Prostate gland (tissue), 2 donors: ENCODE measurements at regions not wholly inside any gene's neighbourhood (a gene's known extent, or its start where the extent isn't known, plus 50 kb on each side); places are given as distances from the start of the nearest gene placed in this dataset.

Source experiments
- DNase-seq: peaks from one replicate; pipeline ENCODE4 v3.0.0-alpha.2; 2019; ENCODE audit warnings: low spot score
- H3K27ac ChIP-seq, 2 donors: fragments of 200-600 bp; sonication (generic); 2 replicates each; pipeline ENCODE4 v1.5.1; 2017 to 2019
- H3K27me3 ChIP-seq: fragments of 200-600 bp; sonication (generic); replicated peaks from 2 replicates; pipeline ENCODE4 v1.5.1; 2019; ENCODE audit not compliant: insufficient read depth
- H3K36me3 ChIP-seq, 2 donors: fragments of 200-600 bp; sonication (generic); 1 replicate in 1 of 2; 2 replicates in 1 of 2; pipeline versions ENCODE4 v1.5.1 to v1.8.1; 2017 to 2019
- H3K4me1 ChIP-seq: fragments of 200-600 bp; sonication (generic); replicated peaks from 2 replicates; pipeline ENCODE4 v1.5.1; 2019
- H3K4me3 ChIP-seq, 2 donors: fragments of 200-600 bp; sonication (generic); 2 replicates each; pipeline ENCODE4 v1.5.1; 2017 to 2019
- H3K9me3 ChIP-seq: fragments of 200-600 bp; sonication (generic); 2 replicates; pipeline ENCODE4 v1.5.1; 2017
- CTCF ChIP-seq, 4 experiments: fragments of 200-600 bp in 2 of 4; fragments of 450-650 bp in 2 of 4; sonication (generic) in 2 of 4; IDR thresholded peaks; 1 replicate in 3 of 4; 2 replicates in 1 of 4; pipeline ENCODE4 v1.5.1; 2016 to 2019; ENCODE audit warnings: antibody characterized with exemption in 4 of 4, mild to moderate bottlenecking in 2 of 4, moderate library complexity in 2 of 4
- POLR2A ChIP-seq: fragments of 450-650 bp; IDR thresholded peaks from one replicate; pipeline ENCODE4 v1.6.1; 2016; ENCODE audit warnings: antibody characterized with exemption, mild to moderate bottlenecking
- POLR2AphosphoS5 ChIP-seq: sonication (generic); formaldehyde crosslinking; IDR thresholded peaks from one replicate; pipeline ENCODE4 v1.6.1; 2017; ENCODE audit warnings: antibody characterized with exemption
- WGBS: methylation state at CpG from one replicate; pipeline ENCODE4 v1.1.5; 2018; 5-methylcytosine and 5-hydroxymethylcytosine counted together
- intact Hi-C: fragments of 100-400 bp; cut with DNase I; formaldehyde crosslinking; loops from one replicate; pipeline ENCODE4 v1.14.2; 2022

- Histone ChIP-seq H3K27me3 (no peaks in the 10 kb centered on the region), H3K4me1 (no peaks in the 10 kb centered on the region), H3K27ac (no peak overlapping the region), H3K9me3 (no peaks in the 10 kb centered on the region), H3K4me3 (no peak overlapping the region), H3K36me3 (no peaks in the 10 kb centered on the region)
- WGBS: 74% methylated on average over 7 of the region's 7 CpGs
- no peak for DNase-seq
- intact Hi-C loops: no loop called here
- TF ChIP-seq CTCF (IDR thresholded peaks at IDR 0.05) (no peak), POLR2A (no peak), POLR2AphosphoS5 (no peak)
Measured at GRCh38 chr9:86643946-86644674, 289.9 kb upstream of the TUT7 start.

GRCh38 chr9:86642721-86643120 lies 288.5 kb upstream of the TUT7 start:
- 92% methylated on average over 5 of the region's 5 CpGs for WGBS

GRCh38 chr9:86641970-86642369 lies 287.8 kb upstream of the TUT7 start:
- intact Hi-C loops: no loop called here
- Histone ChIP-seq H3K36me3 (no peaks in the 10 kb centered on the region), H3K27ac (no peak overlapping the region), H3K4me3 (no peak overlapping the region), H3K9me3 (no peaks in the 10 kb centered on the region), H3K4me1 (no peaks in the 10 kb centered on the region), H3K27me3 (no peaks in the 10 kb centered on the region)
- 83% methylated on average over 3 of the region's 3 CpGs for WGBS
- TF ChIP-seq CTCF (IDR thresholded peaks at IDR 0.05): no peak
- TF ChIP-seq POLR2AphosphoS5: no peak
- no peak for DNase-seq

More at GRCh38 chr9:86642721-86643120, 288.5 kb upstream of the TUT7 start:
- no peak overlapping the region for H3K4me3 ChIP-seq
- no peaks in the 10 kb centered on the region for H3K9me3 ChIP-seq
- H3K4me1 ChIP-seq: no peaks in the 10 kb centered on the region
- no peak overlapping the region for H3K27ac ChIP-seq
- H3K36me3 ChIP-seq: no peaks in the 10 kb centered on the region
- TF ChIP-seq POLR2AphosphoS5 (no peak), CTCF (IDR thresholded peaks at IDR 0.05) (no peak), POLR2A (no peak)
- H3K27me3 ChIP-seq: no peaks in the 10 kb centered on the region
- intact Hi-C loops: no loop called here
- DNase-seq: no peak

- 58% methylated on average over 5 of the region's 5 CpGs for WGBS
- intact Hi-C loops: loop anchor here (10.0 kb wide), 1 partner anchor 305 kb away; the partner anchor contains the start of gene GAS1
Measured at GRCh38 chr9:86639899-86640379, 285.7 kb upstream of the TUT7 start.

More at GRCh38 chr9:86639899-86640379, 285.7 kb upstream of the TUT7 start:
- no peak overlapping the region for H3K4me3 ChIP-seq
- H3K9me3 ChIP-seq: no peaks in the 10 kb centered on the region
- no peaks in the 10 kb centered on the region for H3K36me3 ChIP-seq
- H3K27ac ChIP-seq: no peak overlapping the region
- DNase-seq: peak; percentile 11
- H3K27me3 ChIP-seq: no peaks in the 10 kb centered on the region
- no peaks in the 10 kb centered on the region for H3K4me1 ChIP-seq
- TF ChIP-seq POLR2AphosphoS5 (peak; percentile 35), CTCF (IDR thresholded peaks at IDR 0.05) (peak in 1 of 4 experiments; percentile 18), POLR2A (no peak)
